MCF 10A (cell line): ENCODE measurements at regions not wholly inside any gene's neighbourhood (a gene's known extent, or its start where the extent isn't known, plus 50 kb on each side); places are given as distances from the start of the nearest gene placed in this dataset.

Experiments used
- BruUV-seq: library from RNA; stranded (reverse); fragments of 400-500 nt; replicated peaks from 2 replicates; lab custom pipeline; 2021; lab: Mats Ljungman, UMichigan
- CTCF ChIA-PET: fragments of 300-600 bp; sonication (Branson Sonifier 250); formaldehyde crosslinking; extraction: SDS; loops from one replicate; lab custom pipeline; 2021; ENCODE audit warnings: antibody characterized with exemption, inconsistent platforms; lab: Yijun Ruan, JAX
- POLR2A ChIA-PET: fragments of 300-600, 350-650 bp; sonication (Branson Sonifier 250); formaldehyde crosslinking; extraction: SDS; loops from one replicate; lab custom pipeline; 2020; ENCODE audit warnings: antibody characterized with exemption, inconsistent platforms; lab: Yijun Ruan, JAX
- DNase-seq: peaks from one replicate; pipeline ENCODE4 v3.0.0-alpha.2; 2018; ENCODE audit not compliant: unreplicated experiment
- H3K27ac Mint-ChIP-seq: one replicate; pipeline ENCODE4 v1.8.0; 2022; ENCODE audit warnings: mild to moderate bottlenecking, low read depth, mixed read lengths; ENCODE audit not compliant: unreplicated experiment
- H3K27me3 Mint-ChIP-seq: one replicate; pipeline ENCODE4 v1.8.0; 2022; ENCODE audit warnings: mixed read lengths; ENCODE audit not compliant: insufficient read depth, unreplicated experiment
- H3K36me3 Mint-ChIP-seq: one replicate; pipeline ENCODE4 v1.8.0; 2022; ENCODE audit warnings: mild to moderate bottlenecking, moderate library complexity, mixed read lengths; ENCODE audit not compliant: insufficient read depth, unreplicated experiment
- H3K4me1 Mint-ChIP-seq: one replicate; pipeline ENCODE4 v1.8.0; 2022; ENCODE audit warnings: mixed read lengths; ENCODE audit not compliant: insufficient read depth, unreplicated experiment
- H3K4me3 Mint-ChIP-seq: one replicate; pipeline ENCODE4 v1.8.0; 2022; ENCODE audit warnings: mild to moderate bottlenecking, moderate library complexity, mixed read lengths; ENCODE audit not compliant: unreplicated experiment
- H3K9me3 Mint-ChIP-seq: one replicate; pipeline ENCODE4 v1.8.0; 2022; ENCODE audit warnings: mixed read lengths; ENCODE audit not compliant: unreplicated experiment
- CTCF ChIP-seq: fragments of 200-600 bp; IDR thresholded peaks from one replicate; pipeline ENCODE4 v1.8.0; 2022; ENCODE audit warnings: antibody characterized with exemption, mild to moderate bottlenecking; ENCODE audit not compliant: unreplicated experiment
- intact Hi-C: fragments of 100-400 bp; cut with micrococcal nuclease; formaldehyde crosslinking; loops from 2 replicates; pipeline ENCODE4 v1.14.1; 2022

GRCh38 chr14:44361083-44361482, 146.0 kb downstream of the FSCB start:
- intact Hi-C loops, result no loop called here
- H3K27ac Mint-ChIP-seq, result no peak overlapping the region
- H3K36me3 Mint-ChIP-seq, result no peaks in the 10 kb centered on the region
- no peaks in the 10 kb centered on the region for H3K27me3 Mint-ChIP-seq
- POLR2A ChIA-PET, result interaction anchor here (0.6 kb wide), 1 partner anchor 1901 kb away, joined by 3 read pairs; no protein-coding TSS in a partner anchor
- no peak for DNase-seq
- H3K4me1 Mint-ChIP-seq, result no peaks in the 10 kb centered on the region
- TF ChIP-seq CTCF, result no peak
- no peak overlapping the region for H3K4me3 Mint-ChIP-seq
- H3K9me3 Mint-ChIP-seq, result peaks cover 13% of the 10 kb centered on the region
- no TSS peak for BruUV-seq
- CTCF ChIA-PET, result no interaction called here

GRCh38 chr14:44353805-44354204, 153.3 kb downstream of the FSCB start:
- intact Hi-C loops, result no loop called here
- CTCF ChIA-PET, result interaction anchor here (0.6 kb wide), 1 partner anchor 317 kb away, joined by 3 read pairs; no protein-coding TSS in a partner anchor
- Mint-ChIP-seq H3K4me3 (no peak overlapping the region), H3K9me3 (peaks cover 13% of the 10 kb centered on the region), H3K36me3 (no peaks in the 10 kb centered on the region), H3K27ac (no peak overlapping the region), H3K27me3 (no peaks in the 10 kb centered on the region), H3K4me1 (no peaks in the 10 kb centered on the region)
- no TSS peak for BruUV-seq
- DNase-seq, result no peak
- POLR2A ChIA-PET, result interaction anchor here (0.9 kb wide), 1 partner anchor 11 kb away, joined by 3 read pairs; no protein-coding TSS in a partner anchor
- TF ChIP-seq CTCF, result no peak

DNA sequence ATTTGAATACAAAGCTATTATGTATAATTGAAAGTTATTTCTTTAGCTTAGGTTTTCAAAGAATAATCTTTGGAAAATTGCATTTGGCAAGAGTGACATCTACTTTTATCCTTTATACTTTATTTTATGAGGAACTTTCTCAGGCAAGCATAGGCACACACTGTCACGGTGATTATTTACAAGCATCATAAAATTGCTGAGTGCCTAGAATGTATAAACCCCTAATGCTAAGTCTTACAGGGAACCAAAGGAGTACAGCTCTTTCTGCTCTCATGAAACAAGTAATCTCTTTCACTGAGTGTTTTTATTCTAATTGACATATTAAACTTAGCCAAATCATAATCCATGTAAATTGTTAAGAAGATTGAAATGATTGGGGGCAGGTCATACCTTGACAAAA, 154.9 kb downstream of the FSCB start:
- Mint-ChIP-seq H3K9me3 (peaks cover 11% of the 10 kb centered on the region), H3K36me3 (no peaks in the 10 kb centered on the region), H3K27me3 (no peaks in the 10 kb centered on the region), H3K27ac (no peak overlapping the region), H3K4me3 (no peak overlapping the region), H3K4me1 (no peaks in the 10 kb centered on the region)
- BruUV-seq, result no TSS peak
- ChIA-PET CTCF (interaction anchor here (0.5 kb wide), 1 partner anchor 28 kb away, joined by 3 read pairs; no protein-coding TSS in a partner anchor), POLR2A (no interaction called here)
- intact Hi-C loops, result no loop called here
- DNase-seq, result no peak
- no peak for TF ChIP-seq CTCF

DNA sequence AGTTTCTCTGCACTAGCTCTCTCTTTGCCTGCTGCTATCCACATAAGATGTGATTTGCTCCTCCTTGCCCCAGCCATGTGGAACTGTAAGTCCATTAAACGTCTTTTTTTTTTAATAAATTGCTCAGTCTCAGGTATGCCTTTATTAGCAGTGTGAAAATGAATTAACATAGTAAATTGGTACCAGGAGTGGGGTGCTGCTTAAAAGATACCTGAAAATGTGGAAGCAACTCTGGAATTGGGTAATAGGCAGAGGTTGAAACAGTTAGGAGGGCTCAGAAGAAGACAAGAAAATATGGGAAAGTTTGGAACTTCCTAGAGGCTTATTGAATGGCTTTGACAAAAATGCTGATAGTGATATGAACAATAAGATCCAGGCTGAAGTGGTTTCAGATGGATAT, 159.8 kb downstream of the FSCB start:
- no TSS peak for BruUV-seq
- DNase-seq, result no peak
- Mint-ChIP-seq H3K27ac (no peak overlapping the region), H3K4me1 (no peaks in the 10 kb centered on the region), H3K27me3 (no peaks in the 10 kb centered on the region), H3K9me3 (peaks cover 7% of the 10 kb centered on the region), H3K36me3 (no peaks in the 10 kb centered on the region), H3K4me3 (no peak overlapping the region)
- no peak for TF ChIP-seq CTCF
- intact Hi-C loops, result no loop called here
- ChIA-PET CTCF (no interaction called here), POLR2A (no interaction called here)
